Loucy (cell line): ENCODE measurements at regions not wholly inside any gene's neighbourhood (a gene's known extent, or its start where the extent isn't known, plus 50 kb on each side); places are given as distances from the start of the nearest gene placed in this dataset.

Experiments
- EZH2phosphoT487 ChIP-seq: fragments of 200-600 bp; IDR thresholded peaks from 2 replicates; pipeline ENCODE4 v1.6.1; 2018; ENCODE audit warnings: antibody characterized with exemption, mild to moderate bottlenecking, moderate library complexity, borderline replicate concordance
- TF ChIP-seq, protein P1 (sequence below): fragments of 200-600 bp; sonication (generic); conservative IDR thresholded peaks from 2 replicates; pipeline ENCODE4 v1.5.1; 2014; ENCODE audit warnings: mild to moderate bottlenecking, antibody characterized with exemption, low read length

- TF ChIP-seq, protein P1, sequence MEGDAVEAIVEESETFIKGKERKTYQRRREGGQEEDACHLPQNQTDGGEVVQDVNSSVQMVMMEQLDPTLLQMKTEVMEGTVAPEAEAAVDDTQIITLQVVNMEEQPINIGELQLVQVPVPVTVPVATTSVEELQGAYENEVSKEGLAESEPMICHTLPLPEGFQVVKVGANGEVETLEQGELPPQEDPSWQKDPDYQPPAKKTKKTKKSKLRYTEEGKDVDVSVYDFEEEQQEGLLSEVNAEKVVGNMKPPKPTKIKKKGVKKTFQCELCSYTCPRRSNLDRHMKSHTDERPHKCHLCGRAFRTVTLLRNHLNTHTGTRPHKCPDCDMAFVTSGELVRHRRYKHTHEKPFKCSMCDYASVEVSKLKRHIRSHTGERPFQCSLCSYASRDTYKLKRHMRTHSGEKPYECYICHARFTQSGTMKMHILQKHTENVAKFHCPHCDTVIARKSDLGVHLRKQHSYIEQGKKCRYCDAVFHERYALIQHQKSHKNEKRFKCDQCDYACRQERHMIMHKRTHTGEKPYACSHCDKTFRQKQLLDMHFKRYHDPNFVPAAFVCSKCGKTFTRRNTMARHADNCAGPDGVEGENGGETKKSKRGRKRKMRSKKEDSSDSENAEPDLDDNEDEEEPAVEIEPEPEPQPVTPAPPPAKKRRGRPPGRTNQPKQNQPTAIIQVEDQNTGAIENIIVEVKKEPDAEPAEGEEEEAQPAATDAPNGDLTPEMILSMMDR: peak; percentile 39
- no peak for TF ChIP-seq EZH2phosphoT487
Measured at GRCh38 chr5:163913548-163913947, 408.1 kb downstream of the MAT2B start.
